ENCODE measurements at regions not wholly inside any gene's neighbourhood (a gene's known extent, or its start where the extent isn't known, plus 50 kb on each side); places are given as distances from the start of the nearest gene placed in this dataset.

- TF ChIP-seq CTCF (IDR thresholded peaks at IDR 0.05), result no peak
- TF ChIP-seq POLR2A (IDR thresholded peaks at IDR 0.05), result no peak
Measured at GRCh38 chr4:43835869-43836268, 612.7 kb downstream of the KCTD8 start.
